K562 (cell line): ENCODE measurements at regions not wholly inside any gene's neighbourhood (a gene's known extent, or its start where the extent isn't known, plus 50 kb on each side); places are given as distances from the start of the nearest gene placed in this dataset.

Experiments used
- E4F1 ChIP-seq: fragments of 250-450 bp; sonication (Bioruptor Pico); IDR thresholded peaks from 2 replicates; pipeline ENCODE4 v1.5.0; 2021; ENCODE audit warnings: mild to moderate bottlenecking, borderline replicate concordance
- HMGXB4 ChIP-seq: sonication (generic); formaldehyde crosslinking; IDR thresholded peaks from 2 replicates; pipeline ENCODE4 v1.8.1; 2023; ENCODE audit warnings: mild to moderate bottlenecking, missing genetic modification reagents
- MLLT1 ChIP-seq, 2 experiments: fragments of 450-650 bp; IDR thresholded peaks; 2 replicates each; pipeline ENCODE4 v1.6.1; 2016
- PHB2 ChIP-seq: fragments of 450-650 bp; IDR thresholded peaks from 2 replicates; pipeline ENCODE4 v1.6.1; 2017; ENCODE audit warnings: low read depth
- THAP12 ChIP-seq: fragments of 250-450 bp; sonication (Bioruptor Pico); IDR thresholded peaks from 2 replicates; pipeline ENCODE4 v1.9.0; 2021; ENCODE audit warnings: mild to moderate bottlenecking, inconsistent platforms
- U2AF1 ChIP-seq: fragments of 200-400 bp; formaldehyde crosslinking; optimal IDR thresholded peaks from 2 replicates; pipeline ENCODE3; 2017; ENCODE audit warnings: mild to moderate bottlenecking, low read depth, low read length, moderate library complexity

- TF ChIP-seq MLLT1 (IDR thresholded peaks at IDR 0.05) (no peak), THAP12 (no peak), PHB2 (no peak), U2AF1 (no peak), HMGXB4 (CRISPR knock-in tag) (no peak), E4F1 (CRISPR knock-in tag) (no peak)
These were observed 136.6 kb downstream of the HTR1B start (continued) for GRCh38 chr6:77326711-77327110.
